IPS DF 6.9 (cell line): ENCODE measurements at regions not wholly inside any gene's neighbourhood (a gene's known extent, or its start where the extent isn't known, plus 50 kb on each side); places are given as distances from the start of the nearest gene placed in this dataset.

ENCODE experiments used
- DNase-seq: peaks from one replicate; pipeline ENCODE4 v3.0.0-alpha.2; 2013; ENCODE audit warnings: low read depth, low spot score
- H3K27ac ChIP-seq: one replicate; pipeline ENCODE4 v1.5.1; 2013; ENCODE audit warnings: low read length, control low read depth
- H3K27me3 ChIP-seq: 2 replicates; pipeline ENCODE4 v1.6.1; 2013; ENCODE audit warnings: mild to moderate bottlenecking, low read length; ENCODE audit not compliant: control insufficient read depth, insufficient read depth
- H3K36me3 ChIP-seq: 2 replicates; pipeline ENCODE4 v1.6.1; 2013; ENCODE audit warnings: low read length; ENCODE audit not compliant: control insufficient read depth, insufficient read depth
- H3K4me1 ChIP-seq: 2 replicates; pipeline ENCODE4 v1.6.1; 2013; ENCODE audit warnings: low read length; ENCODE audit not compliant: control insufficient read depth, insufficient read depth
- H3K4me3 ChIP-seq: 2 replicates; pipeline ENCODE4 v1.5.1; 2013; ENCODE audit warnings: mild to moderate bottlenecking, low read length
- H3K9me3 ChIP-seq: 2 replicates; pipeline ENCODE4 v1.6.1; 2013; ENCODE audit warnings: low read length, inconsistent platforms; ENCODE audit not compliant: control insufficient read depth, insufficient read depth
- WGBS: extraction: QIAGEN DNeasy Blood & Tissue Kit; methylation state at CpG from one replicate; pipeline ENCODE4 v1.1.7; 2013; ENCODE audit warnings: mixed read lengths, missing lambda C conversion rate; ENCODE audit not compliant: insufficient read length, insufficient coverage; 5-methylcytosine and 5-hydroxymethylcytosine counted together

DNA sequence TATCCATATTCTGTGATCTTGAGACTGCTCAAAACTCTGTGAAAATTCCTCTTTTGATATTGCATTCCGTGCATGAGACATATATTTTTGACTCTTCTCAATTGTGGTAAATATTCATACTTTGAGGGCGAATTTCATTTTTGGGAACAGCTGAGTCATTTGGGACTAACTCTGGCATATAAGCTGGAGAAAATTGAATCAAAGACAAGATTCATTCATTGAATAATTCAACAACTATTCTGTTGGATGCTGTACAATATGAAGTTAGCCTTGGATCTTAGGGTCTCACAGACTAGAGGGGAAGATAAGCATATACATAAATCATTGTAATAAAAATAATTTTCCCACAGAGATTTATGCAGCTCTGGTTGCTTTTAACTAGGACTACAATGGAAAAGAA, 183.2 kb upstream of the NEBL start:
- Histone ChIP-seq H3K4me3 (no peak overlapping the region), H3K27me3 (no peaks in the 10 kb centered on the region), H3K4me1 (no peaks in the 10 kb centered on the region), H3K9me3 (no peaks in the 10 kb centered on the region), H3K36me3 (no peaks in the 10 kb centered on the region), H3K27ac (no peak overlapping the region)
- whole genome bisulfite sequencing: no CpG with 5 or more reads among the region's 2 CpGs
- no peak for DNase-seq

DNA sequence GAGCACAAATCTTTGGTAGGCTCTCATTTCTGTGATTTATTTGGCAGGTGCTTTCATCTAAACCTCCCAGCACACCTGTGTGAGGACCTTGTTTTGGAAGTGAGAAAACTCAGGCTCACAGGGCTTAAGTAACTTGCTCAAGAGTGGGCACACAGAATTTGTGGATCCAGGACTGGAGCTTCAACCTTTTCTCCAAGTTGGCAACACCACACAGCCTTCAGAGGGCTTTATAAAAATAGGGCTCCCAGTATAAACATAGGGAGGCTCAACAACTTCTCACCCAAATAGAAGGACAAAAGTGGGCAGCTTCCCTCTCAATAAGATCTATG, 182.2 kb upstream of the NEBL start:
- no peaks in the 10 kb centered on the region for H3K9me3 ChIP-seq
- H3K27me3 ChIP-seq: no peaks in the 10 kb centered on the region
- no peak overlapping the region for H3K27ac ChIP-seq
- H3K4me3 ChIP-seq: no peak overlapping the region
- no peak for DNase-seq
- H3K4me1 ChIP-seq: no peaks in the 10 kb centered on the region
- no peaks in the 10 kb centered on the region for H3K36me3 ChIP-seq

DNA sequence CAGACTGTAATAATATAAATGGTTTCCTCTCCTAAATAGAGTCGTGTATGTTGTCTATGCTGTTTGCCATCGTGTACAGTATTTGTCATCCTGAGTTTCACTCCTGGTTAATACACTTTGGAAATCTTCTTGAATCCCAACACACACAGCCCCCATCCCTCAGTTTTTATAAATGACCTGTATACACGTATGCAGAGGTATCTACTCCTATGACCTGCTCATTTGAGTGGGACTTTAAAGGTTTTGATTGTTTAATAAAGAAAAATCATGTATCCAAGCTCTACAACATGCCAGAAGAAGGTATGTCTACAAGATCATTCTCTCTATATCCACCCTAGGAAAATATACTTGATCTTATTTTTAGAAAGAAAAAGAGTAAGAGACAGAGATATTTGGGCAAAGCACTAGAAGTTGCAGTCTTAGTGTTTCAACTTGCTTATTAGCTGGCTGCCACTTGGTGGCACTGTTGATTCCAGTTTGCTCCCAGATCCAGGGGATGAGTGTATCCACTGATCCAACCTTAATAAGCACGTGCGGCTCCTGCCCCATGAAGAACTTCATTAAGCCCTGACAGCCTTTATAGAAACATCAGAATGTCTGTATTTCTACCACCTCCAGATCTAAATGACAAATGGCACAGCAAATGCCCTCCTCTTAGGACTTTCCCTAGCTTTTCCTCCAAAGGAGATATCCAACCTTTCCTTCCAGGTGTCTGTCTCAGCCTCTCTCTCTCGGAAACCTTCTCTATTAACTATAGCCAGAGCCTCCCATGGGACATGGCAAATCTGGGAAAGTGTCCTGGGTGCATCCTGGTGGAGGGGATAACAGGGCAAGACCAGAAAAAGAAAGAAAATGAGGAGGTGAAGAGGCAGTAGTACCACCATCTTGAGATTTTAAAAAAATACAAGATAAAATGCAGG, 181.6 kb upstream of the NEBL start:
- no peak overlapping the region for H3K4me3 ChIP-seq
- no peaks in the 10 kb centered on the region for H3K36me3 ChIP-seq
- no peaks in the 10 kb centered on the region for H3K9me3 ChIP-seq
- no peak overlapping the region for H3K27ac ChIP-seq
- H3K4me1 ChIP-seq: no peaks in the 10 kb centered on the region
- peak; percentile 60 for DNase-seq
- WGBS: no CpG with 5 or more reads among the region's 6 CpGs
- H3K27me3 ChIP-seq: no peaks in the 10 kb centered on the region

DNA sequence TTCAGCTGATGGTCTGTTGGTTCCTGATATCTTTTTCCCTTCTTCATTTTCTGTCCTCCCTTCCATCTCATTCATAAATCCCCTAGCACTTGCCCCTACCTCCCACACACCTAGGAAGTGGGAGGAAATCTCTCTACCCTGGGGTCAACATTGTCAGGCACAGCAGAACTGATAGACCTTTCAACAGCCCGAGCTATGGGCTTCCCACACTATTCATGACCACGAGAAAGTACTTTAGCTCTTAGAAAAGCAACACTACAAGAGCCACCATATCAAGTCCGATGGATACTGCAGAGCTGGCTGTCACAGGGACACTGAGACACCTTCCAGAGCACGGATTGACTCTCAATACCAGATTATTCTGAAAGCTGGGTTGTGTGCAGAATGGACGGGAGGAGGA, 180.6 kb upstream of the NEBL start:
- no peak for DNase-seq
- Histone ChIP-seq H3K27me3 (no peaks in the 10 kb centered on the region), H3K4me1 (no peaks in the 10 kb centered on the region), H3K36me3 (no peaks in the 10 kb centered on the region), H3K27ac (no peak overlapping the region), H3K4me3 (no peak overlapping the region), H3K9me3 (no peaks in the 10 kb centered on the region)
- WGBS: 100% methylated on average over 1 of the region's 5 CpGs

DNA sequence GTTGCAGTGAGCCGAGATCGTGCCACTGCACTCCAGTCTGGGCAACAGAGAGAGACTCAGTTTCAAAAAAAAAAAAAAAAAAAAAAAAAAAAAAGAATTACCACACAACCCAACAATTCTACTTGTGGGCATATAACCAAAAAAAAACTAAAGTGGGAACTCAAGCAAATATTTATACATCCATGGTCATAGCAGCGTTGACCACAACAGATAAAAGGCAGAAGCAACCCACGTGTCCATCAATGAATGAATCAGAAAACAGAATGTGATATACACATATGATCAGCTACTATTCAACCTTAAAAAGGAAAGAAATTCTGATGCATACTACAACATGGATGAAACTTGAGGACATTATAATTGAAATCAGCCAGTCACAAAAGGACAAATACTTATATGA, 179.3 kb upstream of the NEBL start:
- no peak overlapping the region for H3K27ac ChIP-seq
- no peak overlapping the region for H3K4me3 ChIP-seq
- H3K9me3 ChIP-seq: no peaks in the 10 kb centered on the region
- no peak for DNase-seq
- H3K4me1 ChIP-seq: no peaks in the 10 kb centered on the region
- WGBS: no CpG with 5 or more reads among the region's 4 CpGs
- no peaks in the 10 kb centered on the region for H3K36me3 ChIP-seq
- H3K27me3 ChIP-seq: no peaks in the 10 kb centered on the region

DNA sequence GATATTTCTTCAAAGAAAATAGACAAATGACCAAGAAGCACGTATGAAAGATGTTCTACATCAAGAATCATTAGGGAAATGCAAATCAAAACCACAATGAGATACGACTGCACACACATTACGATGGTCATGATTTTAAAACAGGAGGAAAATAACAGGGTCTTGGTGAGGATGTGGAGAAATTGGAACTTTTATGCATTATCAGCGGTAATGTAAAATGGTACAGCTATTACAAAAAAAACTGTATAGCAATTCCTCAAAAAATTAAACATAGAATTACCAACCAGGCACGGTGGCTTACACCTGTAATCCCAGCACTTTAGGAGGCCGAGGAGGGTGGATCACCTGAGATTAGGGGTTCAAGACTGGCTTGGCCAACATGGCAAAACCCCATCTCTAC, 178.8 kb upstream of the NEBL start:
- H3K9me3 ChIP-seq: no peaks in the 10 kb centered on the region
- H3K27me3 ChIP-seq: no peaks in the 10 kb centered on the region
- WGBS: no CpG with 5 or more reads among the region's 6 CpGs
- H3K27ac ChIP-seq: no peak overlapping the region
- no peaks in the 10 kb centered on the region for H3K36me3 ChIP-seq
- no peak overlapping the region for H3K4me3 ChIP-seq
- DNase-seq: no peak
- no peaks in the 10 kb centered on the region for H3K4me1 ChIP-seq

DNA sequence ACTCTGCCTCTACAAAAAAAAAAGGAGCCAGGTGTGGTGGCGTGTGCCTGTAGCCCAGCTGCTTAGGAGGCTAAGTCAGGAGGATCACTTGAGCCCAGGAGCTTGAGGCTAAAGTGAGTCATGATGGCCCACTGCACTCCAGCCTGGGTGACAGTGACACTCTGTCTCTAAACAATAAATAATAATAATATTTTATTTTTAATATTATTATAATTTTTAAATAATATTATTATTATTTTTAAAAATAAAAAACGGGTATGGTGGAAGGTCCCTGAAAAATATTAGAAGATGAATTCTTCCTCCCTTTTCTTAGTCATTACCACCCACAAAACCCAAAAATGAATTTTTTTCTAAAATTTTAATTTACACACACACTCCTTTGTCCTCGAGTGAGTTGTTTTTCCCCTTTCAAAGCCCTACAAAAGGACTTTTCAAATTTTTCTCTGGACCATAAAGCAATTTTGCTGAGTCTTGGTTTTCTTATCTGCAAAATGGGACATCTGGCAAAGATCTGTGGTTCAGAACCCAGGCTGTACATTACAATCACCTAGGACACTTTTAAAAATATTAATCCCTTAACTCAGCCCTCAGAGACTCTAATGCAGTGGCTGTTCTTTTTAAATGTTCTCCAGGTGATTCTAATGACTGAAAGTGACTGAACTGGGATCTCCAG, 174.0 kb upstream of the NEBL start:
- WGBS: no CpG with 5 or more reads among the region's 3 CpGs
- no peaks in the 10 kb centered on the region for H3K27me3 ChIP-seq

DNA sequence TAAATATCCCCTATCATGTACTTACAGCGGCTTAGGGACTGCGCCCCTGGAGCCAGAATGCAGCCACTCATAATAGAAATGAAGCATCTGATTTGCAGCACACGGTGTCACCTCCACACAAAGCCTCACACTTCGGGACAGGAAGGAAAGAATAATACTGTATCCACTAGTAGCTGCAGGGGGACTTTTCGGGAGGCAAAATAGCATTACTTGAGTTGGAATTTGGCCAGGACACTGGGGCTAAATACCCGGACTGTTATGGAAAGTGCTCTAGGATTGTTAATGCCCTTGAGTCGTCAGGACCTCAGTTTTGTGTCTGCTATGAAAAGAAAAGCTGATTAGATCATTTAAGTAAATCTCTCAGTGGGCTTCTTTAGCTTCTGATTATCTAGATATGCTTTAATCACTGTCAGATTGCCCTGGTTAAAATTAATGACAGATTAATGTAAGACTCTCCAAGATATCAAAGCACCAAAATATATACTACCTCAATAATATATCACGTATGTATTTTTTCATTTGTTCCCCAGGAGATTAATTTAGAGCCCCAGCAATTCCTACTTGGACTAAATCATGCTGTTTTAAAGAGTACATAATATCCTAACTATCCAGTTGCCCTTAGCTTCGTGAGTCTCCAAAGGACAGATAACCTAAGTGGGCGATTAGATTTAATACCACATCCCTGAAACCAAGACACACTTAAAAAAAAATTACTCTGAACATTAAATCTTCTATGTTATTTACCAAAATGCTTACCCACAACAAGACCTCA, 173.0 kb upstream of the NEBL start:
- Histone ChIP-seq H3K36me3 (no peaks in the 10 kb centered on the region), H3K9me3 (no peaks in the 10 kb centered on the region), H3K27ac (no peak overlapping the region), H3K4me1 (no peaks in the 10 kb centered on the region), H3K4me3 (no peak overlapping the region), H3K27me3 (no peaks in the 10 kb centered on the region)
- DNase-seq: no peak
- no CpG with 5 or more reads among the region's 10 CpGs for WGBS

More for the DNA sequence above, 174.0 kb upstream of the NEBL start:
- Histone ChIP-seq H3K4me3 (no peak overlapping the region), H3K9me3 (no peaks in the 10 kb centered on the region), H3K36me3 (no peaks in the 10 kb centered on the region), H3K27ac (no peak overlapping the region), H3K4me1 (no peaks in the 10 kb centered on the region)
- DNase-seq: no peak

DNA sequence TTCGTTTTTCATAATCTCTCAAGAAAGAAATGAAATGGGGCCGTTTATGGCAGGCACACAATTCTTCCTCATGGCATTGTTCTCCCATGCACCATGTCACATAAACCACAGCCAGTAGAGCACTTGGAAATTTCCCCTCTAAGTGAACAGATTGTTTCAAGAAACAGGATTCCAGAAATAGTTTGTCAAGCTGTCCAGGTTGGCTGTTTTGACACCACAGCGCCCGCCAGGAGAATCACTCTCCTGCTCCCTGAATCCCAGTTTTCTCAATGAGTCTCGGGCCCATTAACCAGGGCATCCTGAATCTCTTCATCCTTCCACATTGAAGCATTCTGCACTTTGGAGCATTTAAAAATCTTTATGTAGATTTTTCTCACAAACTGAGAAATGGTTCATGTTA, 172.2 kb upstream of the NEBL start:
- WGBS: no CpG with 5 or more reads among the region's 5 CpGs
- DNase-seq: no peak
- no peak overlapping the region for H3K4me3 ChIP-seq
- no peaks in the 10 kb centered on the region for H3K4me1 ChIP-seq
- H3K9me3 ChIP-seq: no peaks in the 10 kb centered on the region
- no peak overlapping the region for H3K27ac ChIP-seq
- no peaks in the 10 kb centered on the region for H3K36me3 ChIP-seq
- H3K27me3 ChIP-seq: no peaks in the 10 kb centered on the region

DNA sequence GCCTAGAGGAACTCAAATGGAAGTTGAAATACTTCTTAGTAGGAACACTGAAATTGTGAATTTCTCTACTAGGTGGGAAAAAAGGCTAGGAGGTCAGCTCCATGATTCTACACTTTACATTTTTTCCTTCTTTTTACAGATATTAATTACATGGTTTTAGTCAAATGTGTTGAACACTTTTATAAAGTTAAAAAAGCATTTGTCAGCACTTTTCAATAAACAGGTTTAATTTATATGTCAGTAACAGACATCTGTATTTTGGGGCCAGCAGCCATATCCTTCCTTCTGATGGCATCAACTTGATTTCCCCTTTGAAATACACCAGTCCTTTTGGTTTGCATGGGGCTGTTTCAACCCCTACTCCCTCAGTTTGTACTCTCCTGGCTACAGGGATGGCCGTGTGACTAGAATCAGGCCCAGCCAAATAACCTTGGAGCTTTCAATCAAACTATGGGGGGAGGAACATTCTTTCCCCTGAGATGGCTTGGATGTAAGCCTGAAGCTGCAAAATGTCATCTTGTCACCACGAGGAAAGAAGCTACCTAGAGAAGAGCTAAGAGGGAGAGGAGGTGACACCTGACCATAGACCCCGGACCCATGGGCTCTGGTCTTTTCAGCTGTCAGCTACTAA, 171.0 kb upstream of the NEBL start:
- Histone ChIP-seq H3K4me3 (no peak overlapping the region), H3K27me3 (no peaks in the 10 kb centered on the region), H3K36me3 (no peaks in the 10 kb centered on the region), H3K4me1 (no peaks in the 10 kb centered on the region), H3K9me3 (no peaks in the 10 kb centered on the region), H3K27ac (no peak overlapping the region)
- no peak for DNase-seq
- no CpG with 5 or more reads among the region's 3 CpGs for WGBS
